Gastrocnemius medialis (tissue), 4 donors: ENCODE measurements at regions not wholly inside any gene's neighbourhood (a gene's known extent, or its start where the extent isn't known, plus 50 kb on each side); places are given as distances from the start of the nearest gene placed in this dataset.

Source experiments
- ATAC-seq, 2 donors: fragments of 150-250 bp; one replicate each; pipeline ENCODE4 v1.9.1; 2016
- DNase-seq, 2 donors: peaks; one replicate each; pipeline ENCODE4 v3.0.0-alpha.2; 2019
- H3K27ac ChIP-seq, 4 donors: fragments of 200-600 bp; sonication (generic); 1 replicate in 1 of 4; 2 replicates in 3 of 4; pipeline ENCODE4 v1.5.1; 2016 to 2018; ENCODE audit warnings: mild to moderate bottlenecking in 2 of 4, moderate library complexity in 1 of 4
- H3K27me3 ChIP-seq, 3 donors: fragments of 200-600 bp; sonication (generic) in 2 of 3; 1 replicate in 1 of 3; 2 replicates in 2 of 3; pipeline versions ENCODE4 v1.5.1 to v1.6.0; 2016 to 2019; ENCODE audit warnings: mild to moderate bottlenecking in 1 of 3, moderate library complexity in 1 of 3
- H3K36me3 ChIP-seq, 2 donors: fragments of 200-600 bp; sonication (generic) in 1 of 2; one replicate each; pipeline ENCODE4 v1.5.1; 2017 to 2018
- H3K4me1 ChIP-seq, 2 donors: fragments of 200-600 bp; sonication (generic) in 1 of 2; one replicate each; pipeline ENCODE4 v1.5.1; 2016 to 2017; ENCODE audit warnings: mild to moderate bottlenecking in 2 of 2
- H3K4me3 ChIP-seq, 4 donors: fragments of 200-600 bp; sonication (generic) in 3 of 4; 1 replicate in 1 of 4; 2 replicates in 3 of 4; pipeline ENCODE4 v1.5.1; 2016 to 2019; ENCODE audit warnings: mild to moderate bottlenecking in 2 of 4
- H3K9me3 ChIP-seq, 3 donors: fragments of 200-600 bp; sonication (generic) in 2 of 3; 1 replicate in 1 of 3; 2 replicates in 2 of 3; pipeline ENCODE4 v1.5.1; 2016 to 2019
- POLR2A ChIP-seq, 2 donors: fragments of 450-650 bp; IDR thresholded peaks; one replicate each; pipeline ENCODE4 v1.6.1; 2017; ENCODE audit warnings: antibody characterized with exemption in 2 of 2, mild to moderate bottlenecking in 2 of 2, moderate library complexity in 2 of 2
- in situ Hi-C, 4 donors: fragments of 200-750 bp; cut with MboI; loops; one replicate each; pipeline versions ENCODE4 v1.15.0 to v1.8.0; 2017; ENCODE audit warnings: low sequenced_read_pairs in 4 of 4
- intact Hi-C: fragments of 100-400 bp; cut with DNase I; formaldehyde crosslinking; loops from one replicate; pipeline ENCODE4 v1.15.1; 2023; ENCODE audit warnings: low total_unique reads
- TF ChIP-seq, protein P1 (sequence below), 5 experiments: fragments of 450-650 bp in 3 of 5; fragments of 200-600 bp in 2 of 5; sonication (generic) in 2 of 5; IDR thresholded peaks in 4 of 5; conservative IDR thresholded peaks in 1 of 5; 1 replicate in 4 of 5; 2 replicates in 1 of 5; pipeline ENCODE4 v1.5.1; 2016 to 2019; ENCODE audit warnings: antibody characterized with exemption in 5 of 5, mild to moderate bottlenecking in 3 of 5, moderate library complexity in 3 of 5

DNA sequence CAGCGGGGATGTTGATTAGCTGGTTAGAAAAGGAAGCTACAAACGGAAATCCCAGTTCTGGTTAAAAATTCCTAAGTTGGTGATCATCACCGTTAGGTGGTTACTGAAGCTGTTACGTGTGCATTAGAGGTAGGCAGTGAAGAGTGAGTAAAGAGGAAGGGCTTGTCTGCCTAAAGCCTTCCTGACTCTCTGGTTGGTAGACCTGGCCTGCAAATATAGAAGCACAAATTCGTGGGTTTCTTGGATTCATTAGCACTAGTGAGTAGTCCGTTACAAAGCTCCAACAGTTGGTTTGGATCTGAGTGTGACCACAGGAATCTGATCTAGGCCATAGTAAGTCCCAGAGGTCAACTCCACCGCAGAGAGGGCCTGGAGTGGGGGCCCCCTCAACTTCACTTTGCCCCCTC, 174.0 kb upstream of the TP63 start:
- Histone ChIP-seq H3K27ac (no peak overlapping the region), H3K9me3 (no peaks in the 10 kb centered on the region), H3K4me3 (no peak overlapping the region), H3K27me3 (no peaks in the 10 kb centered on the region), H3K4me1 (peaks cover 4 to 15% of the 10 kb centered on the region in 2 donors), H3K36me3 (no peaks in the 10 kb centered on the region)
- no peak for ATAC-seq
- in situ Hi-C loops: no loop called here
- DNase-seq: no peak
- intact Hi-C loops: no loop called here
- no peak for TF ChIP-seq POLR2A (IDR thresholded peaks at IDR 0.05)
- TF ChIP-seq, protein P1, sequence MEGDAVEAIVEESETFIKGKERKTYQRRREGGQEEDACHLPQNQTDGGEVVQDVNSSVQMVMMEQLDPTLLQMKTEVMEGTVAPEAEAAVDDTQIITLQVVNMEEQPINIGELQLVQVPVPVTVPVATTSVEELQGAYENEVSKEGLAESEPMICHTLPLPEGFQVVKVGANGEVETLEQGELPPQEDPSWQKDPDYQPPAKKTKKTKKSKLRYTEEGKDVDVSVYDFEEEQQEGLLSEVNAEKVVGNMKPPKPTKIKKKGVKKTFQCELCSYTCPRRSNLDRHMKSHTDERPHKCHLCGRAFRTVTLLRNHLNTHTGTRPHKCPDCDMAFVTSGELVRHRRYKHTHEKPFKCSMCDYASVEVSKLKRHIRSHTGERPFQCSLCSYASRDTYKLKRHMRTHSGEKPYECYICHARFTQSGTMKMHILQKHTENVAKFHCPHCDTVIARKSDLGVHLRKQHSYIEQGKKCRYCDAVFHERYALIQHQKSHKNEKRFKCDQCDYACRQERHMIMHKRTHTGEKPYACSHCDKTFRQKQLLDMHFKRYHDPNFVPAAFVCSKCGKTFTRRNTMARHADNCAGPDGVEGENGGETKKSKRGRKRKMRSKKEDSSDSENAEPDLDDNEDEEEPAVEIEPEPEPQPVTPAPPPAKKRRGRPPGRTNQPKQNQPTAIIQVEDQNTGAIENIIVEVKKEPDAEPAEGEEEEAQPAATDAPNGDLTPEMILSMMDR (IDR thresholded peaks at IDR 0.05 in 4 of 5, conservative IDR thresholded peaks at IDR 0.05 in 1 of 5): no peak

DNA sequence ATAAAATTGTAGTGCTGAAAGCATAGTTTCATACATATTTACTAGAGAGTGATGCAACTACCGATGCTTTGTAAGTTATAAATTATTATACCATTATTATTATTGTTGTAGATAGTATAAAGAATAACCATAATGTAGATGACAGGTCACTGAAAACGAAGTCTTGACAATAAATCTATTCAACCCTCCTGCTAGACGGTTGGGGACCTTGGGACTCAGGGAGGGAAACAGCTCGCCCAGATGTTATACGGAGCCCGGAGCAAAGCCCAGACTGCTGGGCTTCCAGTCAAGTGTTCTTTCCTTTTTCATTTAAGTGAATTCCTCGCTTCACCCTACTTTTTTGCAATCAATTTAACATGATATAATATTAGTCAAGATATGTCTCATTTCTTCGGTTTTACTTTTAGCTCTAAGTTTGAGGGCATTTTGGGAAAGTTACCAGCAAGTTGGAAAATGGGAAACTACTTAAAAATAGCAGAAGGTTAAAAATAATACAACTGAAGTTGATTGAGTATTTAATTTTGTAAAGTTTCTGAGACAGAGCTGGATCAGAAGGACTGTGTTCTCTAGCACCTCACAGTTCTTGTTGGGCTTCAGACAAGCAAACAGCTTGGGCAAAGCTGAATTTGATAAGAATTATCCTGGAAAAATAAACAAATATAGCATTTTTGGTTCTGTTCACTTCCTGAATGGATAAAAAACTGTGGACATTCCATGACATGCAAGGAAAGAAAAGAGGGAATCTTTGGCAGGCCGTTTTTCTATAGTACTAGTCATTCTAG, 173.4 kb upstream of the TP63 start:
- Histone ChIP-seq H3K4me3 (no peak overlapping the region), H3K36me3 (no peaks in the 10 kb centered on the region), H3K27me3 (no peaks in the 10 kb centered on the region), H3K27ac (peak overlapping the region in 2 of 4 donors; percentile 30 to 41), H3K4me1 (peaks cover 4 to 15% of the 10 kb centered on the region in 2 donors), H3K9me3 (no peaks in the 10 kb centered on the region)
- no peak for DNase-seq
- TF ChIP-seq, protein P1 (IDR thresholded peaks at IDR 0.05 in 4 of 5, conservative IDR thresholded peaks at IDR 0.05 in 1 of 5): no peak
- TF ChIP-seq POLR2A (IDR thresholded peaks at IDR 0.05): no peak
- in situ Hi-C loops: no loop called here
- intact Hi-C loops: no loop called here
- ATAC-seq: no peak

DNA sequence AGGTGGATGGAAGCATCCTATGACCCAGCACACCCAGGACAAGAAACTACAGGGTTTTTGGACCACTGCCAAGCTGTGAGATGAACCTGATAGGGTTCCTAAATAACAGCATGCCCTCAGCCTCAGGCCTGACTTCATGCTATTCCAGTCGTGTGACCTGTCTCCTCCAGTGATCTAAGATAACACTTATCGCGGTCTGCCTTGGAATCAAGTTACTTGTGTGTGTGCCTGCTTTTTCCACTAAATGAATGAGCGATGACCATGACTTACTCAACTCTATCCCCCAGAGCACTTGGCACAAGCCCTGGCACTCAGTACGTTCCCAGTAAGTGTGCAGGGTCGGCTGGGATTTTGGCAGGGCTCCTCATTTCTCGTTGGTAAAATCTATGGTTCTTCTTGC, 172.7 kb upstream of the TP63 start:
- no peaks in the 10 kb centered on the region for H3K9me3 ChIP-seq
- intact Hi-C loops (no loop called here), in situ Hi-C loops (no loop called here)
- DNase-seq (peak; percentile 27 to 57), ATAC-seq (peak; percentile 48 to 87)
- peak overlapping the region in 2 of 4 donors; percentile 30 to 41 for H3K27ac ChIP-seq
- H3K27me3 ChIP-seq: no peaks in the 10 kb centered on the region
- H3K4me3 ChIP-seq: no peak overlapping the region
- H3K36me3 ChIP-seq: no peaks in the 10 kb centered on the region
- TF ChIP-seq, protein P1 (IDR thresholded peaks at IDR 0.05 in 4 of 5, conservative IDR thresholded peaks at IDR 0.05 in 1 of 5): no peak
- TF ChIP-seq POLR2A (IDR thresholded peaks at IDR 0.05): no peak
- H3K4me1 ChIP-seq: peaks cover 4 to 15% of the 10 kb centered on the region in 2 donors

DNA sequence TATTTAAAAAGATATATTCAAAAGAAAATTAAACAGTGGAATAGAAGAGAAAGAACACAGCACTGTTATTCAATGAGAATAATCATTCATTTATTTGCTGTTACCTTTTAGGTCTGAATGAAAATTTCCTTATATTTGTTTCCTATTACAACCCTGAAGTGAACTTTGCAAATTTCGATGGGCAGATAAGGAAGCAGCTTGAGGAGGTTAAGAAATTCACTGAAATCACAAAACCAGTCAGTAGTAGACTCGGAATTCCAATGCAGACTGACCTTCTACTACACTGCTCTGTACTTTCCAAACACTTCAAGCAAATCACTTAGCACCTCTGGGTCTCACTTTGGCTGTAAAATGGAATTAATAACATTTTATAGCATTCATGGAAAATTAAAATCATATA, 172.0 kb upstream of the TP63 start:
- Histone ChIP-seq H3K4me1 (peaks cover 4 to 15% of the 10 kb centered on the region in 2 donors), H3K27ac (no peak overlapping the region), H3K36me3 (no peaks in the 10 kb centered on the region), H3K27me3 (no peaks in the 10 kb centered on the region), H3K4me3 (no peak overlapping the region), H3K9me3 (no peaks in the 10 kb centered on the region)
- TF ChIP-seq, protein P1 (IDR thresholded peaks at IDR 0.05 in 4 of 5, conservative IDR thresholded peaks at IDR 0.05 in 1 of 5): no peak
- TF ChIP-seq POLR2A (IDR thresholded peaks at IDR 0.05): no peak
- intact Hi-C loops (no loop called here), in situ Hi-C loops (no loop called here)
- no peak for DNase-seq
- ATAC-seq: no peak
